Esophagus squamous epithelium (tissue), 4 donors: ENCODE measurements at regions not wholly inside any gene's neighbourhood (a gene's known extent, or its start where the extent isn't known, plus 50 kb on each side); places are given as distances from the start of the nearest gene placed in this dataset.

ENCODE experiments used
- CTCF ChIP-seq, 6 experiments: fragments of 450-650 bp in 4 of 6; fragments of 200-600 bp in 2 of 6; sonication (generic) in 2 of 6; IDR thresholded peaks; one replicate each; pipeline ENCODE4 v1.5.1; 2016 to 2019; ENCODE audit warnings: antibody characterized with exemption in 6 of 6, mild to moderate bottlenecking in 4 of 6, moderate library complexity in 4 of 6
- POLR2A ChIP-seq, 4 donors: fragments of 450-650 bp; IDR thresholded peaks; one replicate each; pipeline ENCODE4 v1.6.1; 2017; ENCODE audit warnings: antibody characterized with exemption in 4 of 4, mild to moderate bottlenecking in 4 of 4, moderate library complexity in 3 of 4

GRCh38 chr16:17578981-17579874, 108.5 kb upstream of the XYLT1 start:
- TF ChIP-seq POLR2A (IDR thresholded peaks at IDR 0.05) (no peak), CTCF (IDR thresholded peaks at IDR 0.05) (peak; percentile 65 to 88 (median 82))
